AG09309 (cell line): ENCODE measurements at regions not wholly inside any gene's neighbourhood (a gene's known extent, or its start where the extent isn't known, plus 50 kb on each side); places are given as distances from the start of the nearest gene placed in this dataset.

ENCODE experiments used
- DNase-seq: peaks from one replicate; pipeline ENCODE4 v3.0.0-alpha.2; 2010; ENCODE audit warnings: low read depth
- H3K4me3 ChIP-seq: 2 replicates; pipeline ENCODE4 v1.5.1; 2011; ENCODE audit warnings: mild to moderate bottlenecking, low read depth, low read length, moderate library complexity; ENCODE audit not compliant: control insufficient read depth
- TF ChIP-seq, protein P1 (sequence below): IDR thresholded peaks from 2 replicates; pipeline ENCODE4 v1.5.1; 2011; ENCODE audit warnings: mild to moderate bottlenecking, low read depth, low read length, inconsistent platforms; ENCODE audit not compliant: insufficient read depth, control insufficient read depth; ENCODE audit errors: missing control alignments

DNA sequence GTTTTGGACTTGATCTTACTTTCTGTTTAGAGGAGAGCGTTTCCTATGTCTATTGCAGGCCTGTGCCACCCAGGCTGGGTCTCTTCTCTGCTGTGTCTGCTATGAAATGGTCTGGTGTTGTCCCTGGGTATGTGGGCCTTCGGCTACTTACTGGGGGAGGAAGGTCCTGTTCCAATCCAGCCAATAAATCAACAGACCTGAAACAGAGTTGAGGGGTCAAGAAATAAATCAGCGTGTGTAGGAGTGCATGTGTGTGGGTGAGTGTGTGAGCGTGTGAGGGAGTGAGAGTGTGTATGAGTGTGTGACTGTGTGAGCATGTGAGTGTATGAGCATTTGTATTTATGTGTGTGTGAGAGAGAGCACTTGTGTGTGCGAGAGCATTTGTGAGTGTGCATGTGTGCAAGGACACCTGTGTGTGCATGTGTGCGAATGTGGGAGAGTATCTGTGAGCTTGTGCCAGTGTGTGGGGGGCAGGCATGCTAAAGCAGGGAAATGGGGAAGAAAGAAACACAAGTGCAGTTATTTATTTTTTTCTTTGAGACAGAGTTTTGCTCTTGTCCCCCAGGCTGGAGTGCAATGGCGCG, 86.3 kb upstream of the PMEPA1 start:
- TF ChIP-seq, protein P1, sequence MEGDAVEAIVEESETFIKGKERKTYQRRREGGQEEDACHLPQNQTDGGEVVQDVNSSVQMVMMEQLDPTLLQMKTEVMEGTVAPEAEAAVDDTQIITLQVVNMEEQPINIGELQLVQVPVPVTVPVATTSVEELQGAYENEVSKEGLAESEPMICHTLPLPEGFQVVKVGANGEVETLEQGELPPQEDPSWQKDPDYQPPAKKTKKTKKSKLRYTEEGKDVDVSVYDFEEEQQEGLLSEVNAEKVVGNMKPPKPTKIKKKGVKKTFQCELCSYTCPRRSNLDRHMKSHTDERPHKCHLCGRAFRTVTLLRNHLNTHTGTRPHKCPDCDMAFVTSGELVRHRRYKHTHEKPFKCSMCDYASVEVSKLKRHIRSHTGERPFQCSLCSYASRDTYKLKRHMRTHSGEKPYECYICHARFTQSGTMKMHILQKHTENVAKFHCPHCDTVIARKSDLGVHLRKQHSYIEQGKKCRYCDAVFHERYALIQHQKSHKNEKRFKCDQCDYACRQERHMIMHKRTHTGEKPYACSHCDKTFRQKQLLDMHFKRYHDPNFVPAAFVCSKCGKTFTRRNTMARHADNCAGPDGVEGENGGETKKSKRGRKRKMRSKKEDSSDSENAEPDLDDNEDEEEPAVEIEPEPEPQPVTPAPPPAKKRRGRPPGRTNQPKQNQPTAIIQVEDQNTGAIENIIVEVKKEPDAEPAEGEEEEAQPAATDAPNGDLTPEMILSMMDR = no peak
- H3K4me3 ChIP-seq = no peak overlapping the region
- DNase-seq = no peak

GRCh38 chr20:57795342-57795697, 85.5 kb upstream of the PMEPA1 start:
- no peak overlapping the region for H3K4me3 ChIP-seq
- TF ChIP-seq, protein P1 = no peak
- no peak for DNase-seq

DNA sequence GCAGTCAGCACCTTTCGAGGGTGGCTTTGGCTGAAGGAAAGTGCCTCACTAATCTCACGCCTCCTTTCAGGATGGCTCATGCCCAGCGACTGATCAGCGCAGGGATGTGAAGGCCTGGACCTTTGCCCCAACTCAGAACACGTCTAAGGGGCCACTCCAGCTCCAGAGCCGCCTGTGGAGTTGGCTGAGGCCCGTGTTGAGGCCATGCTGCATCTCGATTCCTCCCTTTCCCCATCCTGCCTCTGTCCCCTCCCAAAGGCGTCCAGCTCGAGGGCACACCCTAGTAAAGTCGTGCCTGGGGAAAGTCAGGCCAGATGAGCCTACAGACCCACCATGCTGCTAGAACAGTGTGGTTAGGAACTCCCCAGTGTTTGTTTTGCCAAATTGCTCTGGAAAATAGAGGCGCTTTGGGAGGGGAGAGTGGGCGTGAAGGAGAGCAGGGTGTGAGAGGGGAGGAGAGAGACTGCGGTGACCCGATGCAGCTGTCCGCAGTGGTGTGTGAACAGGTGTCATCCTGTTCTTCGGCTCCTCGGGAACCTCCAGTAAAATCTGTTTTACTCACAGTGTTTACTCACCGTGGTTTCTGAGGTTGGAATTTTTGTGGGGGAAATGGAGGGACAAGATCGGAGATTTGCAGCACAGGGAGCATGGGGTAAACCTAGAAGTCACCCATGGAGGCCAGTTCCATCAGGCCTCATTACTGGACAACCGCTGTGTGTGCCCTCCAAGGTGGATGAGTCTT, 85.0 kb upstream of the PMEPA1 start:
- H3K4me3 ChIP-seq = no peak overlapping the region
- TF ChIP-seq, protein P1 = no peak
- no peak for DNase-seq

DNA sequence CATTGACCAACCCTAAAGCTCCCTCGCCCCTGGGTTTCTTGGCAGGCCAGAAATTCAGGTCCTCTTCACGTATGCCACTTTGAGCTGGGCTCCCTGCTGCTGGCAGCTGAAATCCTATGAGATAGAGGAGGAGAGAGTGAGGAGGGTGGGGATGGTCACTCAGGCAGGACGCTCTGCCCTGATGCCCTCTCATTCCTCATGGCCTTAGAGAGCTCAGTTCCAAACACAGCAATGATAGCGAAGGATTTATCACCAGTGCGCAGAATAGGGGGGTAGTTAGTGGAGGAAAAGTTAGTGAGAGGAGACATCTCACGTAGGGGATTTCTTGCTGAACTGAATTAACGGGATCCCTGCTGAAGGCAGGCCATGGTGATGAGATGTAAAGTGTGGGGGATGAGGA, 84.2 kb upstream of the PMEPA1 start:
- TF ChIP-seq, protein P1 = no peak
- H3K4me3 ChIP-seq = no peak overlapping the region
- DNase-seq = no peak

DNA sequence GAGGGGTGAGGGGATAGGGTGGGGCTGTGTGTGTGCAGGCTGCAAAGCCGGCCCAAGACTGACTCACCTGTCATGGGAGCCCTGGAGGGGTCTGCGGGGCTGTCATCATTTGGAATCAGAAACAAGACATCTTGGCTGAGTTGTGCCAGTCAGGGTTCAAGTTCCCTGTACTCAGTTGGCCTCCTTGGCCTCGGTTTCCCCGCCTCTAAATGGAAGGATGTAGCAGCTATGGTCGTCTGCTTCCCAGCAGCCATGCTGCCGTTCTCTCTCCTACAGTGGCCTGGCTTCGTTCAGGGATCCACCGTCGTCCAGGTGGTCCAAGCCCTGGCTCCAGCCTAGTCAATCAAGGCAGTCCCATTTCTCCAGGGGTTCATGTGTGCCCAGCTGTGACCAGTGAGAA, 83.6 kb upstream of the PMEPA1 start:
- no peak overlapping the region for H3K4me3 ChIP-seq
- no peak for DNase-seq
- TF ChIP-seq, protein P1 = no peak

DNA sequence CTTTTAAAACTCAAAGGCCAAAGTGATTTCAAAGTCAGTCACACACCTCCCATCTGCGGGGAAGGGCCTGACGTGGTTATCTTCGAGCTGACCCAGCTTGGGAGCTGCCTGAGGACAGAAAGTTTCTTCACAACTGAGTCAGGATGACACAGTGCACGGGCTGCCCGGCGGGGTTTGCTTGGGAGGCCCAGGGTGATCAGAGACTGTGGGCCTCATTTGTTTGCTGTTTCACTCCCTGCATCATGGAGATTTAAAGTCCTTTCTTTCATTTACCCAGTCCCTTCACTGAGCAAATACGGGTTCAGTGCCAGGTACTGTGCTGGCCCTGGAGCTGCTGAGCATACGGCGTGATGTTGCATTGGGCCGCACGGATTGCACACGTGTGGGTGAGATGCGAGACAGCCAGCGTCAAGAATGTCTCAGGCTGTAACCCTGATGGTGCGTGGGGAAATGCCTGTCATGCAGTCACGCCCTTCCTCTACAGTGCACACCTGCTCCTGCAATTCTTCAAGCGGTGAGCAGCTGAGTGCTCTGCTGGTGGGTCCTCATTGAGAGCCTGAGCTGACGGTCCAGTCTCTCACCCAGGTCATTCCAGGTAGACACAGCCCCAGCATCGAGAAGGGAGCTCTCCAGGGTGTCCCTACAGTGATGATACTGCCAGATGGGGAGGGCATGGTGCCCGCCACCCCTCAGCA, 82.7 kb upstream of the PMEPA1 start:
- no peak overlapping the region for H3K4me3 ChIP-seq
- TF ChIP-seq, protein P1 = no peak
- no peak for DNase-seq
